ENCODE measurements at regions not wholly inside any gene's neighbourhood (a gene's known extent, or its start where the extent isn't known, plus 50 kb on each side); places are given as distances from the start of the nearest gene placed in this dataset.

GRCh38 chr6:156347246-156347645 is 429.9 kb upstream of the ARID1B start:
- no peak for DNase-seq

- no peak for DNase-seq
These were observed 431.5 kb upstream of the ARID1B start for GRCh38 chr6:156345700-156346099.

- DNase-seq, result no peak
These were observed 432.7 kb upstream of the ARID1B start for GRCh38 chr6:156344491-156344890.

GRCh38 chr6:156337801-156338200 is 439.4 kb upstream of the ARID1B start:
- no peak for DNase-seq

GRCh38 chr6:156336733-156337132 is 440.4 kb upstream of the ARID1B start:
- no peak for DNase-seq

- DNase-seq, result no peak
These were observed 441.1 kb upstream of the ARID1B start for GRCh38 chr6:156336089-156336488.

GRCh38 chr6:156334966-156335365 is 442.2 kb upstream of the ARID1B start:
- no peak for DNase-seq

GRCh38 chr6:156319707-156320106 is 457.5 kb upstream of the ARID1B start:
- no peak for DNase-seq

GRCh38 chr6:156316583-156317125 is 460.5 kb upstream of the ARID1B start:
- no peak for DNase-seq

GRCh38 chr6:156315146-156315545 is 462.0 kb upstream of the ARID1B start:
- DNase-seq, result no peak

GRCh38 chr6:156313037-156313436 is 464.1 kb upstream of the ARID1B start:
- DNase-seq, result no peak

GRCh38 chr6:156311291-156311690 is 465.9 kb upstream of the ARID1B start:
- no peak for DNase-seq

- no peak for DNase-seq
These were observed 466.5 kb upstream of the ARID1B start for GRCh38 chr6:156310701-156311100.

- no peak for DNase-seq
These were observed 468.2 kb upstream of the ARID1B start for GRCh38 chr6:156309017-156309416.

GRCh38 chr6:156308604-156309003 is 468.6 kb upstream of the ARID1B start:
- no peak for DNase-seq

GRCh38 chr6:156306531-156306930 is 470.6 kb upstream of the ARID1B start:
- DNase-seq, result no peak

- DNase-seq, result no peak
These were observed 494.1 kb upstream of the ARID1B start for GRCh38 chr6:156283091-156283490.

- no peak for DNase-seq
These were observed 495.1 kb upstream of the ARID1B start for GRCh38 chr6:156282087-156282486.

GRCh38 chr6:156281266-156281665 is 495.9 kb upstream of the ARID1B start:
- no peak for DNase-seq

GRCh38 chr6:156280065-156280464 is 497.1 kb upstream of the ARID1B start:
- DNase-seq, result no peak

- DNase-seq, result no peak
These were observed 497.8 kb upstream of the ARID1B start for GRCh38 chr6:156279261-156279969.

- no peak for DNase-seq
These were observed 504.0 kb upstream of the ARID1B start for GRCh38 chr6:156273065-156273711.

- no peak for DNase-seq
These were observed 507.3 kb upstream of the ARID1B start for GRCh38 chr6:156269751-156270369.

GRCh38 chr6:156268849-156269248 is 508.3 kb upstream of the ARID1B start:
- DNase-seq, result no peak
